SK-N-SH (cell line): ENCODE measurements at regions not wholly inside any gene's neighbourhood (a gene's known extent, or its start where the extent isn't known, plus 50 kb on each side); places are given as distances from the start of the nearest gene placed in this dataset.

Experiments
- CTCF ChIA-PET: fragments of 300-600, 350-600 bp; formaldehyde crosslinking; extraction: SDS; loops from one replicate; lab custom pipeline; 2021; lab: Yijun Ruan, JAX
- POLR2A ChIA-PET: fragments of 350-600 bp; sonication (Branson Sonifier 250); formaldehyde crosslinking; extraction: SDS; loops from one replicate; lab custom pipeline; 2020; ENCODE audit warnings: antibody characterized with exemption, inconsistent platforms; lab: Yijun Ruan, JAX
- DNase-seq: peaks from one replicate; pipeline ENCODE4 v3.0.0; 2012
- H2AFZ ChIP-seq: fragments of 200-600 bp; sonication (generic); 2 replicates; pipeline ENCODE4 v1.8.1; 2016; ENCODE audit warnings: antibody characterized with exemption, mild to moderate bottlenecking, low read depth
- H3F3A ChIP-seq: fragments of 200-600 bp; sonication (generic); replicated peaks from 2 replicates; pipeline ENCODE3; 2016; ENCODE audit warnings: antibody characterized with exemption, mild to moderate bottlenecking; ENCODE audit not compliant: insufficient read depth
- H3K27ac ChIP-seq, 2 experiments: fragments of 200-500 bp in 1 of 2; fragments of 200-600 bp in 1 of 2; sonication (Bioruptor generic) in 1 of 2; sonication (generic), shearing (Covaris generic) in 1 of 2; 2 replicates each; pipeline versions ENCODE4 v1.5.1 to v1.6.1; 2014 to 2016; ENCODE audit warnings: low read depth in 2 of 2, inconsistent platforms in 1 of 2, low read length in 1 of 2, mild to moderate bottlenecking in 1 of 2, mixed read lengths in 1 of 2
- H3K27me3 ChIP-seq: fragments of 200-600 bp; sonication (generic), shearing (Covaris generic); 2 replicates; pipeline ENCODE4 v1.6.1; 2016; ENCODE audit warnings: mixed run types; ENCODE audit not compliant: insufficient read depth
- H3K36me3 ChIP-seq, 2 experiments: fragments of 200-500 bp in 1 of 2; fragments of 200-600 bp in 1 of 2; sonication (Bioruptor generic) in 1 of 2; sonication (generic) in 1 of 2; replicated peaks in 1 of 2; 2 replicates each; pipeline versions ENCODE3 to v1.5.1; 2014 to 2016; ENCODE audit warnings: low read length in 1 of 2, mild to moderate bottlenecking in 1 of 2; ENCODE audit not compliant: insufficient read depth in 2 of 2, control insufficient read depth in 1 of 2
- H3K4me1 ChIP-seq, 2 experiments: fragments of 200-500 bp in 1 of 2; fragments of 200-600 bp in 1 of 2; sonication (Bioruptor generic) in 1 of 2; sonication (generic), shearing (Covaris generic) in 1 of 2; 2 replicates each; pipeline versions ENCODE4 v1.5.1 to v1.6.1; 2014 to 2016; ENCODE audit warnings: low read depth in 1 of 2, low read length in 1 of 2, mixed run types in 1 of 2; ENCODE audit not compliant: insufficient read depth in 2 of 2, control insufficient read depth in 1 of 2
- H3K4me2 ChIP-seq: fragments of 200-600 bp; sonication (generic), shearing (Covaris generic); 2 replicates; pipeline ENCODE4 v1.6.1; 2017; ENCODE audit warnings: mixed run types
- H3K4me3 ChIP-seq, 2 experiments: fragments of 200-500 bp in 1 of 2; fragments of 200-600 bp in 1 of 2; sonication (Bioruptor generic) in 1 of 2; sonication (generic), shearing (Covaris generic) in 1 of 2; 2 replicates each; pipeline versions ENCODE4 v1.5.1 to v1.8.1; 2014 to 2016; ENCODE audit warnings: low read depth in 2 of 2, inconsistent platforms in 1 of 2, low read length in 1 of 2, mild to moderate bottlenecking in 1 of 2, mixed read lengths in 1 of 2, moderate library complexity in 1 of 2
- H3K79me2 ChIP-seq: fragments of 200-600 bp; sonication (generic); 2 replicates; pipeline ENCODE4 v1.8.1; 2017; ENCODE audit warnings: mild to moderate bottlenecking; ENCODE audit not compliant: insufficient read depth
- H3K9ac ChIP-seq: fragments of 200-600 bp; sonication (generic); 2 replicates; pipeline ENCODE4 v1.6.1; 2017; ENCODE audit warnings: mixed run types
- H3K9me2 ChIP-seq: fragments of 200-600 bp; sonication (generic); 2 replicates; pipeline ENCODE4 v1.6.1; 2017; ENCODE audit warnings: mixed run types
- H3K9me3 ChIP-seq: fragments of 200-600 bp; sonication (generic); 2 replicates; pipeline ENCODE4 v1.6.1; 2017; ENCODE audit warnings: mixed run types, mild to moderate bottlenecking, moderate library complexity
- H4K20me1 ChIP-seq: fragments of 200-600 bp; sonication (generic); 2 replicates; pipeline ENCODE4 v1.6.1; 2017; ENCODE audit warnings: mild to moderate bottlenecking, mixed run types; ENCODE audit not compliant: insufficient read depth
- CHD2 ChIP-seq: fragments of 150-350 bp; IDR thresholded peaks from 2 replicates; pipeline ENCODE4 v1.6.1; 2018; ENCODE audit warnings: low read length; ENCODE audit not compliant: partially characterized antibody
- ELF1 ChIP-seq: IDR thresholded peaks from 2 replicates; pipeline ENCODE4 v1.4.0; 2012
- EP300 ChIP-seq, 2 experiments: IDR thresholded peaks; 2 replicates each; pipeline versions ENCODE4 v1.4.0 to v1.6.1; 2012; ENCODE audit warnings: borderline replicate concordance in 1 of 2, low read depth in 1 of 2, low read length in 1 of 2
- FOXM1 ChIP-seq: IDR thresholded peaks from 2 replicates; pipeline ENCODE4 v1.4.0; 2012; ENCODE audit warnings: low read depth, mild to moderate bottlenecking
- GATA2 ChIP-seq: sonication (generic); formaldehyde crosslinking; IDR thresholded peaks from 2 replicates; pipeline ENCODE4 v1.5.0; 2020; ENCODE audit warnings: mild to moderate bottlenecking, missing genetic modification reagents
- JUND ChIP-seq: IDR thresholded peaks from 2 replicates; pipeline ENCODE4 v1.4.0; 2012
- NFIC ChIP-seq: IDR thresholded peaks from 2 replicates; pipeline ENCODE4 v1.4.0; 2012; ENCODE audit warnings: borderline replicate concordance
- NRF1 ChIP-seq: IDR thresholded peaks from 2 replicates; pipeline ENCODE4 v1.6.1; 2012; ENCODE audit warnings: low read depth, mild to moderate bottlenecking, low read length
- PBX3 ChIP-seq: IDR thresholded peaks from 2 replicates; pipeline ENCODE4; 2012
- RAD21 ChIP-seq: IDR thresholded peaks from 2 replicates; pipeline ENCODE4 v1.6.1; 2012; ENCODE audit warnings: mild to moderate bottlenecking, low read length
- RCOR1 ChIP-seq: fragments of 150-350 bp; IDR thresholded peaks from 2 replicates; pipeline ENCODE4 v1.6.1; 2017; ENCODE audit warnings: antibody characterized with exemption, low read length
- SMC3 ChIP-seq: IDR thresholded peaks from 2 replicates; pipeline ENCODE4 v1.6.1; 2012; ENCODE audit warnings: low read depth, low read length, improper control_type of control experiment
- TCF12 ChIP-seq: IDR thresholded peaks from 2 replicates; pipeline ENCODE4 v1.4.0; 2012
- TEAD4 ChIP-seq: IDR thresholded peaks from 2 replicates; pipeline ENCODE4 v1.4.0; 2012; ENCODE audit warnings: mild to moderate bottlenecking, borderline replicate concordance; ENCODE audit not compliant: insufficient read depth
- ZBTB33 ChIP-seq: IDR thresholded peaks from 2 replicates; pipeline ENCODE4 v1.4.0; 2012; ENCODE audit warnings: low read depth, borderline replicate concordance
- WGBS: methylation state at CpG from one replicate; pipeline ENCODE4 v1.1.6; 2017; ENCODE audit warnings: low lambda C conversion rate; 5-methylcytosine and 5-hydroxymethylcytosine counted together

GRCh38 chr4:125838202-125838601 is 523.4 kb downstream of the FAT4 start:
- Histone ChIP-seq H3K4me2 (no peak overlapping the region), H3K9me3 (no peaks in the 10 kb centered on the region), H3K27me3 (no peaks in the 10 kb centered on the region), H3K4me3 (no peak overlapping the region), H3K9ac (no peak overlapping the region), H4K20me1 (no peaks in the 10 kb centered on the region), H3K9me2 (no peaks in the 10 kb centered on the region; the same call in 1 of the 2 replicates), H3K79me2 (no peaks in the 10 kb centered on the region), H3K4me1 (peaks cover 12 to 13% of the 10 kb centered on the region in 2 experiments; a peak in 3 of 4 replicates), H3K27ac (no peak overlapping the region), H3F3A (peaks cover 3% of the 10 kb centered on the region), H3K36me3 (no peaks in the 10 kb centered on the region), H2AFZ (no peak overlapping the region)
- CTCF ChIA-PET = interaction anchor here (1.0 kb wide), 1 partner anchor 9 kb away, joined by 3 read pairs; no protein-coding TSS in a partner anchor
- DNase-seq = no peak
- 65% methylated on average over 6 of the region's 6 CpGs for WGBS
- TF ChIP-seq FOXM1 (no peak), SMC3 (no peak), GATA2 (CRISPR knock-in tag) (no peak), NFIC (no peak), NRF1 (no peak)
- POLR2A ChIA-PET = no interaction called here

DNA sequence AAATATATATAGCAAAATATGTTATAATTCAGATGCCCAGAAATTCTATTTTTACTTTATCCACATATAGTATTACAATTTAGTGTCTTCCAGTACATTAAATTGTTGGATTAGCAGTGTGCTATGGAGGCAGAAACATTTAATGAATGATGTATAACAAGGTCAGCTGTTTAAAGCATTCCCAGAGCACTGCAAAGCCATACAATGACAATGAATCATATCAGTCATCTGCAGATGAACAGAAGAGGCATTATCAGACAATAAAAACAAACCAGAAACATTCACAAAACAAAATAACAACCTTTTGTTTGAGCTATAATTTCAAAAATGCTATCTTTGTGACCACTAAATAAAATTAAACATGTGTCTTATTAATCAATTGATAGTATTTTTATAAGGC is 524.2 kb downstream of the FAT4 start:
- peak; percentile 26 for DNase-seq
- CTCF ChIA-PET = no interaction called here

More for the DNA sequence above, 524.2 kb downstream of the FAT4 start:
- Histone ChIP-seq H3K27ac (peak overlapping the region in 1 of 2 experiments; percentile 53; a peak in 2 of 4 replicates), H3F3A (peaks cover 3% of the 10 kb centered on the region), H3K36me3 (no peaks in the 10 kb centered on the region), H2AFZ (no peak overlapping the region), H3K9me2 (no peaks in the 10 kb centered on the region; the same call in 1 of the 2 replicates), H3K4me1 (peaks cover 12 to 13% of the 10 kb centered on the region in 2 experiments; a peak in 3 of 4 replicates), H4K20me1 (no peaks in the 10 kb centered on the region), H3K4me2 (no peak overlapping the region), H3K9me3 (no peaks in the 10 kb centered on the region), H3K79me2 (no peaks in the 10 kb centered on the region), H3K27me3 (no peaks in the 10 kb centered on the region), H3K4me3 (no peak overlapping the region), H3K9ac (no peak overlapping the region)
- POLR2A ChIA-PET = no interaction called here
- TF ChIP-seq RCOR1 = peak; percentile 80; the same call in 1 of the 2 replicates
- peak; percentile 73 for TF ChIP-seq TCF12
- no peak for TF ChIP-seq ELF1
- peak; percentile 32 for TF ChIP-seq CHD2
- peak; percentile 73 for TF ChIP-seq GATA2 (CRISPR knock-in tag)
- TF ChIP-seq RAD21 = peak; percentile 4; the same call in 1 of the 2 replicates
- TF ChIP-seq NRF1 = no peak
- TF ChIP-seq EP300 (IDR thresholded peaks at IDR 0.05; ENCODE audit: borderline replicate concordance in 1 of 2, low read depth in 1 of 2, low read length in 1 of 2) = peak; percentile 45 to 83; a peak in 3 of 4 replicates
- peak; percentile 75 for TF ChIP-seq PBX3
- peak; percentile 47; the same call in 1 of the 2 replicates for TF ChIP-seq JUND
- TF ChIP-seq ZBTB33 = no peak
- TF ChIP-seq TEAD4 = peak; percentile 26; the same call in 1 of the 2 replicates
